Suprapubic skin (tissue), 4 donors: ENCODE measurements at regions not wholly inside any gene's neighbourhood (a gene's known extent, or its start where the extent isn't known, plus 50 kb on each side); places are given as distances from the start of the nearest gene placed in this dataset.

ENCODE experiments used
- DNase-seq, 2 donors: peaks; one replicate each; pipeline ENCODE4 v3.0.0-alpha.2; 2019; ENCODE audit warnings: low spot score in 2 of 2
- H3K27ac ChIP-seq: fragments of 200-600 bp; sonication (generic); one replicate; pipeline ENCODE4 v1.5.1; 2019
- H3K27me3 ChIP-seq: fragments of 200-600 bp; sonication (generic); one replicate; pipeline ENCODE4 v1.5.1; 2019
- H3K36me3 ChIP-seq: fragments of 200-600 bp; sonication (generic); one replicate; pipeline ENCODE4 v1.5.1; 2019
- H3K4me1 ChIP-seq: fragments of 200-600 bp; sonication (generic); one replicate; pipeline ENCODE4 v1.5.1; 2019
- H3K4me3 ChIP-seq: fragments of 200-600 bp; sonication (generic); one replicate; pipeline ENCODE4 v1.5.1; 2019; ENCODE audit warnings: mild to moderate bottlenecking
- H3K9me3 ChIP-seq: fragments of 200-600 bp; sonication (generic); one replicate; pipeline ENCODE4 v1.5.1; 2019
- CTCF ChIP-seq, 2 donors: fragments of 200-600 bp in 1 of 2; fragments of 450-650 bp in 1 of 2; sonication (generic) in 1 of 2; IDR thresholded peaks; one replicate each; pipeline ENCODE4 v1.5.1; 2016 to 2019; ENCODE audit warnings: antibody characterized with exemption in 2 of 2, mild to moderate bottlenecking in 1 of 2, moderate library complexity in 1 of 2
- EP300 ChIP-seq: sonication (generic); formaldehyde crosslinking; IDR thresholded peaks from one replicate; pipeline ENCODE4 v1.6.1; 2017; ENCODE audit warnings: antibody characterized with exemption
- POLR2A ChIP-seq, 2 donors: fragments of 450-650 bp; IDR thresholded peaks; one replicate each; pipeline ENCODE4 v1.6.1; 2017; ENCODE audit warnings: antibody characterized with exemption in 2 of 2, mild to moderate bottlenecking in 2 of 2, moderate library complexity in 2 of 2
- POLR2AphosphoS5 ChIP-seq, 3 donors: sonication (generic); formaldehyde crosslinking; IDR thresholded peaks; one replicate each; pipeline ENCODE4 v1.6.1; 2017; ENCODE audit warnings: antibody characterized with exemption in 3 of 3
- WGBS: methylation state at CpG from one replicate; pipeline ENCODE4 v1.1.5; 2018; 5-methylcytosine and 5-hydroxymethylcytosine counted together

GRCh38 chr11:88434333-88434976 is 96.9 kb upstream of the CTSC start:
- H3K27ac ChIP-seq, result no peak overlapping the region
- TF ChIP-seq POLR2AphosphoS5 (IDR thresholded peaks at IDR 0.05) (no peak), EP300 (no peak)

GRCh38 chr11:88433536-88434230 is 96.1 kb upstream of the CTSC start:
- Histone ChIP-seq H3K36me3 (no peaks in the 10 kb centered on the region), H3K4me3 (no peak overlapping the region), H3K27ac (no peak overlapping the region), H3K4me1 (no peaks in the 10 kb centered on the region), H3K9me3 (no peaks in the 10 kb centered on the region), H3K27me3 (no peaks in the 10 kb centered on the region)
- TF ChIP-seq POLR2A (IDR thresholded peaks at IDR 0.05) (no peak), POLR2AphosphoS5 (IDR thresholded peaks at IDR 0.05) (no peak), CTCF (IDR thresholded peaks at IDR 0.05) (no peak), EP300 (no peak)
- WGBS, result 94% methylated on average over 13 of the region's 13 CpGs
- no peak for DNase-seq

More at GRCh38 chr11:88434333-88434976, 96.9 kb upstream of the CTSC start:
- WGBS, result 77% methylated on average over 7 of the region's 8 CpGs
- Histone ChIP-seq H3K4me1 (no peaks in the 10 kb centered on the region), H3K4me3 (no peak overlapping the region), H3K9me3 (no peaks in the 10 kb centered on the region), H3K36me3 (no peaks in the 10 kb centered on the region), H3K27me3 (no peaks in the 10 kb centered on the region)
- DNase-seq, result no peak

- Histone ChIP-seq H3K4me3 (no peak overlapping the region), H3K27me3 (no peaks in the 10 kb centered on the region), H3K4me1 (no peaks in the 10 kb centered on the region), H3K36me3 (no peaks in the 10 kb centered on the region), H3K9me3 (no peaks in the 10 kb centered on the region), H3K27ac (no peak overlapping the region)
- TF ChIP-seq POLR2A (IDR thresholded peaks at IDR 0.05) (no peak), EP300 (no peak), POLR2AphosphoS5 (IDR thresholded peaks at IDR 0.05) (no peak), CTCF (IDR thresholded peaks at IDR 0.05) (no peak)
- no peak for DNase-seq
- 83% methylated on average over 9 of the region's 9 CpGs for WGBS
These were observed 94.3 kb upstream of the CTSC start for GRCh38 chr11:88431675-88432341.

GRCh38 chr11:88428959-88429358 is 91.4 kb upstream of the CTSC start:
- TF ChIP-seq EP300, result no peak
- TF ChIP-seq POLR2A (IDR thresholded peaks at IDR 0.05), result no peak
- TF ChIP-seq CTCF (IDR thresholded peaks at IDR 0.05), result no peak
- H3K4me1 ChIP-seq, result peaks cover 7% of the 10 kb centered on the region
- 62% methylated on average over 1 of the region's 1 CpG for WGBS
- no peaks in the 10 kb centered on the region for H3K27me3 ChIP-seq
- H3K36me3 ChIP-seq, result no peaks in the 10 kb centered on the region
- no peaks in the 10 kb centered on the region for H3K9me3 ChIP-seq
- no peak for DNase-seq
- H3K4me3 ChIP-seq, result no peak overlapping the region
- H3K27ac ChIP-seq, result no peak overlapping the region

GRCh38 chr11:88427719-88428118 is 90.2 kb upstream of the CTSC start:
- H3K27ac ChIP-seq, result no peak overlapping the region
- 91% methylated on average over 2 of the region's 2 CpGs for WGBS

More at GRCh38 chr11:88427719-88428118, 90.2 kb upstream of the CTSC start:
- Histone ChIP-seq H3K4me1 (peaks cover 7% of the 10 kb centered on the region), H3K4me3 (no peak overlapping the region), H3K9me3 (no peaks in the 10 kb centered on the region), H3K27me3 (no peaks in the 10 kb centered on the region), H3K36me3 (no peaks in the 10 kb centered on the region)
- DNase-seq, result no peak
- TF ChIP-seq CTCF (IDR thresholded peaks at IDR 0.05) (no peak), EP300 (no peak), POLR2AphosphoS5 (IDR thresholded peaks at IDR 0.05) (no peak), POLR2A (IDR thresholded peaks at IDR 0.05) (no peak)
